Natural killer cell (primary cell): ENCODE measurements at regions not wholly inside any gene's neighbourhood (a gene's known extent, or its start where the extent isn't known, plus 50 kb on each side); places are given as distances from the start of the nearest gene placed in this dataset.
"Not testable (repeated sequence)": the region's sequence is repeated elsewhere in the genome, so short reads cannot be mapped to it uniquely, and the experiment has no call there.

Experiments
- ATAC-seq, 3 donors: fragments of 150-1000 bp in 2 of 3; fragments of 200-7000 bp in 1 of 3; cut with Tn5 transposase; 1 replicate in 1 of 3; 2 replicates in 2 of 3; pipeline ENCODE4 v1.10.0; 2021; ENCODE audit warnings: mild to moderate bottlenecking in 2 of 3, moderate library complexity in 2 of 3
- DNase-seq, 2 donors: peaks; one replicate each; pipeline versions ENCODE4 v3.0.0 to v3.0.0-alpha.2; 2013 to 2021; ENCODE audit warnings: mixed read lengths in 1 of 2
- H3K27ac ChIP-seq: one replicate; pipeline ENCODE4 v1.5.1; 2013; ENCODE audit warnings: mild to moderate bottlenecking, low read length
- H3K27me3 ChIP-seq: one replicate; pipeline ENCODE4 v1.6.1; 2013; ENCODE audit warnings: low read length; ENCODE audit not compliant: control insufficient read depth, insufficient read depth
- H3K36me3 ChIP-seq: one replicate; pipeline ENCODE4 v1.6.1; 2013; ENCODE audit warnings: low read length; ENCODE audit not compliant: control insufficient read depth, insufficient read depth
- H3K4me1 ChIP-seq: one replicate; pipeline ENCODE4 v1.6.1; 2013; ENCODE audit warnings: low read length; ENCODE audit not compliant: control insufficient read depth, insufficient read depth
- H3K4me3 ChIP-seq: one replicate; pipeline ENCODE4 v1.5.1; 2013; ENCODE audit warnings: low read length
- H3K9me3 ChIP-seq: one replicate; pipeline ENCODE4 v1.6.1; 2013; ENCODE audit warnings: low read length; ENCODE audit not compliant: control insufficient read depth, insufficient read depth
- H3K27ac Mint-ChIP-seq, 2 donors: one replicate each; pipeline ENCODE4 v1.8.0; 2022; ENCODE audit warnings: mild to moderate bottlenecking in 2 of 2, mixed read lengths in 2 of 2, moderate library complexity in 1 of 2
- H3K27me3 Mint-ChIP-seq, 2 donors: one replicate each; pipeline ENCODE4 v1.8.0; 2022; ENCODE audit warnings: low read depth in 2 of 2, mixed read lengths in 2 of 2
- H3K36me3 Mint-ChIP-seq: one replicate; pipeline ENCODE4 v1.8.0; 2022; ENCODE audit warnings: mixed read lengths
- H3K4me1 Mint-ChIP-seq, 2 donors: one replicate each; pipeline ENCODE4 v1.8.0; 2022; ENCODE audit warnings: mixed read lengths in 2 of 2
- H3K4me3 Mint-ChIP-seq: one replicate; pipeline ENCODE4 v1.8.0; 2022; ENCODE audit warnings: mild to moderate bottlenecking, moderate library complexity, mixed read lengths
- H3K9me3 Mint-ChIP-seq, 2 donors: one replicate each; pipeline ENCODE4 v1.8.0; 2022; ENCODE audit warnings: mixed read lengths in 2 of 2
- WGBS: methylation state at CpG from one replicate; pipeline ENCODE4 v1.1.7; 2013; ENCODE audit warnings: missing lambda C conversion rate; ENCODE audit not compliant: insufficient coverage; 5-methylcytosine and 5-hydroxymethylcytosine counted together
- intact Hi-C: fragments of 100-400 bp; cut with micrococcal nuclease; formaldehyde crosslinking; loops from one replicate; pipeline ENCODE4 v1.14.2; 2022
- TF ChIP-seq, protein P1 (sequence below): fragments of 200-600 bp; IDR thresholded peaks from one replicate; pipeline ENCODE4 v1.8.0; 2022; ENCODE audit warnings: antibody characterized with exemption

DNA sequence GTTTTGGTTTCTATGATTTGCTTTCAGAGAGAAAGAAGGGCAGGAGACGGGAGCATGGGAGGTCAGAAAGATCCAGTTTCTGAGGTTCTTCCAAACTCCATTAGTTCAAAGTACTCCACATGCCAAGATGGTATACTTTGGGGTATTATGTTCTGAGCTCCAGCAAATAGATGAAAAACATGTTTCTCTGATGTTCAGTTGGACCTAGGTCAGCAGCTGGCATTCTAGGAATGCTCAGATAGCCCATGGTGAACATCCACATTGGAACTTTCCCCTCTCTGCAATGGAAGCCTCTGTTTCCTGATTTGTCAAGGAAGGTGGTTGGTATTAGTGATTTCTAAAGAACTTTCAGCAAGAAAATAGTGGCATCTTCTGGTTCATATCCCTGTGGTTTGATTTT lies 257.5 kb downstream of the KTN1 start:
- no peak overlapping the region for H3K4me3 Mint-ChIP-seq
- no peak for ATAC-seq
- intact Hi-C loops: no loop called here
- TF ChIP-seq, protein P1, sequence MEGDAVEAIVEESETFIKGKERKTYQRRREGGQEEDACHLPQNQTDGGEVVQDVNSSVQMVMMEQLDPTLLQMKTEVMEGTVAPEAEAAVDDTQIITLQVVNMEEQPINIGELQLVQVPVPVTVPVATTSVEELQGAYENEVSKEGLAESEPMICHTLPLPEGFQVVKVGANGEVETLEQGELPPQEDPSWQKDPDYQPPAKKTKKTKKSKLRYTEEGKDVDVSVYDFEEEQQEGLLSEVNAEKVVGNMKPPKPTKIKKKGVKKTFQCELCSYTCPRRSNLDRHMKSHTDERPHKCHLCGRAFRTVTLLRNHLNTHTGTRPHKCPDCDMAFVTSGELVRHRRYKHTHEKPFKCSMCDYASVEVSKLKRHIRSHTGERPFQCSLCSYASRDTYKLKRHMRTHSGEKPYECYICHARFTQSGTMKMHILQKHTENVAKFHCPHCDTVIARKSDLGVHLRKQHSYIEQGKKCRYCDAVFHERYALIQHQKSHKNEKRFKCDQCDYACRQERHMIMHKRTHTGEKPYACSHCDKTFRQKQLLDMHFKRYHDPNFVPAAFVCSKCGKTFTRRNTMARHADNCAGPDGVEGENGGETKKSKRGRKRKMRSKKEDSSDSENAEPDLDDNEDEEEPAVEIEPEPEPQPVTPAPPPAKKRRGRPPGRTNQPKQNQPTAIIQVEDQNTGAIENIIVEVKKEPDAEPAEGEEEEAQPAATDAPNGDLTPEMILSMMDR: no peak
- no peaks in the 10 kb centered on the region for H3K4me1 ChIP-seq
- no peaks in the 10 kb centered on the region for H3K9me3 Mint-ChIP-seq
- no peaks in the 10 kb centered on the region for H3K36me3 ChIP-seq
- no peak for DNase-seq
- no peaks in the 10 kb centered on the region for H3K9me3 ChIP-seq
- no peak overlapping the region for H3K4me3 ChIP-seq
- H3K36me3 Mint-ChIP-seq: no peaks in the 10 kb centered on the region
- WGBS: 67% methylated on average over 1 of the region's 1 CpG
- no peak overlapping the region for H3K27ac ChIP-seq
- no peak overlapping the region for H3K27ac Mint-ChIP-seq
- no peaks in the 10 kb centered on the region for H3K27me3 ChIP-seq
- no peaks in the 10 kb centered on the region for H3K4me1 Mint-ChIP-seq
- peaks cover 4 to 9% of the 10 kb centered on the region in 2 donors for H3K27me3 Mint-ChIP-seq

DNA sequence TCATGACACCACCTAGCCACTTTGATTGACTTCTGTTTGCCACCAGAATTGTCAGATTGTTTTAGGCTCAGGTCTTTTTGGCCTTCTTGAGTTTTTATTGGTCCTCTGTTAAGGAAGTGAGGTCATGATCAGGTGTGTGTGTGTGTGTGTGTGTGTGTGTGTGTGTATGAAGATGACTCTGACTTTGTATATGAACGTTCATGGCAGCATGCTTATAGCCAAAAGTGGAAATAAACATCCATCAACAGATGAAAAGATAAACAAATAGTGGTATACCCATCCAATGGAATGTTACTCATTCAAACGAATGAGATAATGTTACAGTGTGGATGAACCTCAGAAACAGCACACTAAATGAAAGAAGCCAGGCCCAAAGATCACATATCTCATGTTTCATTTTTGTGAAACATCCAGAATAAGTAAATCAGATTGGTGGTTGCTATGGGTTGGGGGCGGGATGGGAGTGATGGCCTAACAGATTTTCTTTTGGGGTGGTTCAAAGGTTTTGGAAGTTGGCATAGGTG lies 258.6 kb downstream of the KTN1 start:
- H3K9me3 ChIP-seq: no peaks in the 10 kb centered on the region
- H3K9me3 Mint-ChIP-seq: no peaks in the 10 kb centered on the region
- no peaks in the 10 kb centered on the region for H3K36me3 ChIP-seq
- ATAC-seq (no peak), DNase-seq (no peak)
- intact Hi-C loops: no loop called here
- H3K36me3 Mint-ChIP-seq: no peaks in the 10 kb centered on the region
- peaks cover 4 to 9% of the 10 kb centered on the region in 2 donors for H3K27me3 Mint-ChIP-seq
- no peaks in the 10 kb centered on the region for H3K4me1 ChIP-seq
- H3K27me3 ChIP-seq: no peaks in the 10 kb centered on the region
- H3K4me3 Mint-ChIP-seq: no peak overlapping the region
- H3K4me1 Mint-ChIP-seq: no peaks in the 10 kb centered on the region
- no peak overlapping the region for H3K27ac ChIP-seq
- whole genome bisulfite sequencing: no CpG with 5 or more reads among the region's 3 CpGs
- H3K27ac Mint-ChIP-seq: no peak overlapping the region
- H3K4me3 ChIP-seq: no peak overlapping the region
- TF ChIP-seq, protein P1: no peak

DNA sequence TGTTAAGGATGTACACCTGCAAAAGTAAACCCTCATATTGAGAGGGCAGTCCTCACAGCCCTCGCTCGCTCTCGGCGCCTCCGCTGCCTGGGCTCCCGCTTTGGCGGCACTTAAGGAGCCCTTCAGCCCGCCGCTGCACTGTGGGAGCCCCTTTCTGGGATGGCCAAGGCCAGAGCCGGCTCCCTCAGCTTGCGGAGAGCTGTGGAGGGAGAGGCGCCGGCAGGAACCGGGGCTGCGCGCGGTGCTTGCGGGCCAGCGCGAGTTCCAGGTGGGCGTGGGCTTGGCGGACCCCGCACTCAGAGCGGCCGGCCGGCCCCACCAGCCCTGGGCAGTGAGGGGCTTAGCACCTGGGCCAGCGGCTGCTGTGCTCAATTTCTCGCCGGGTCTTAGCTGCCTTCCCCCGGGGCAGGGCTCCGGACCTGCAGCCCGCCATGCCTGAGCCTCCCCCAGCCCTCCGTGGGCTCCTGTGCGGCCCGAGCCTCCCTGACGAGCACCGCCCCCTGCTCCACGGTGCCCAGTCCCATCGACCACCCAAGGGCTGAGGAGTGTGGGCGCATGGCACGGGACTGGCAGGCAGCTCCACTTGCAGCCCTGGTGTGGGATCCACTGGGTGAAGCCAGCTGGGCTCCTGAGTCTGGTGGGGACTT lies 259.4 kb downstream of the KTN1 start:
- H3K27me3 Mint-ChIP-seq, H3K4me3 Mint-ChIP-seq, H3K9me3 Mint-ChIP-seq, H3K9me3 ChIP-seq, H3K4me1 ChIP-seq, H3K27ac ChIP-seq, H3K36me3 ChIP-seq, H3K36me3 Mint-ChIP-seq, H3K27ac Mint-ChIP-seq, DNase-seq, intact Hi-C loops, H3K4me1 Mint-ChIP-seq, H3K27me3 ChIP-seq, H3K4me3 ChIP-seq, ATAC-seq: not testable (repeated sequence)
- WGBS: 95% methylated on average over 38 of the region's 41 CpGs

DNA sequence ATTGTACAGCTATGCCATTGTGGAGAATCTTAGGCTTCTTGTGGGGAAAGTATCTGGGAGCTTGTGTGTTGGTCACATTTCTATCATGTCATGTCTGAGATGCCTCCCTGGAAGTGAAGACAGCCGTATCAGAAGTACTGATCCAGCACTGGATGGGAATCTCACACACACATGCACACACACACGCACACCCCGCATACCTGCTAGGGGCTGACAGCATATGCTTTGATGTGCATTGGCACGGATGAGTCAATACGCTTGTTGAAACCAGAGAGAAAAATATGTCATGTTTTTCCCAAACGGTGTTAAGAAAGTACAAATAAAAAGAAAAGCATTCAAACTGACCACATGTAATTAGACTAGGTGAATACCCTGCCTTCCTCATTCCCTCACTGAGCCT lies 260.8 kb downstream of the KTN1 start:
- H3K4me3 Mint-ChIP-seq: no peak overlapping the region
- Histone ChIP-seq H3K4me1 (no peaks in the 10 kb centered on the region), H3K27ac (no peak overlapping the region), H3K27me3 (no peaks in the 10 kb centered on the region), H3K36me3 (no peaks in the 10 kb centered on the region), H3K4me3 (no peak overlapping the region), H3K9me3 (no peaks in the 10 kb centered on the region)
- DNase-seq (no peak), ATAC-seq (no peak)
- no peaks in the 10 kb centered on the region for H3K9me3 Mint-ChIP-seq
- TF ChIP-seq, protein P1: no peak
- H3K27ac Mint-ChIP-seq: no peak overlapping the region
- intact Hi-C loops: no loop called here
- H3K27me3 Mint-ChIP-seq: peaks cover 4 to 9% of the 10 kb centered on the region in 2 donors
- no peaks in the 10 kb centered on the region for H3K36me3 Mint-ChIP-seq
- no peaks in the 10 kb centered on the region for H3K4me1 Mint-ChIP-seq
- WGBS: 95% methylated on average over 6 of the region's 6 CpGs
